LHCN-M2 (cell line): ENCODE measurements at regions not wholly inside any gene's neighbourhood (a gene's known extent, or its start where the extent isn't known, plus 50 kb on each side); places are given as distances from the start of the nearest gene placed in this dataset.
"Not testable (repeated sequence)": the region's sequence is repeated elsewhere in the genome, so short reads cannot be mapped to it uniquely, and the experiment has no call there.

ENCODE experiments used
- DNase-seq: peaks from one replicate; pipeline ENCODE4 v3.0.0-alpha.2; 2012; ENCODE audit warnings: low read depth

GRCh38 chr15:22519213-22519612, 60.5 kb downstream of the GOLGA6L22 start:
- DNase-seq, result not testable (repeated sequence)

- DNase-seq, result not testable (repeated sequence)
Measured at GRCh38 chr15:22526537-22526936, 67.8 kb downstream of the GOLGA6L22 start.

DNA sequence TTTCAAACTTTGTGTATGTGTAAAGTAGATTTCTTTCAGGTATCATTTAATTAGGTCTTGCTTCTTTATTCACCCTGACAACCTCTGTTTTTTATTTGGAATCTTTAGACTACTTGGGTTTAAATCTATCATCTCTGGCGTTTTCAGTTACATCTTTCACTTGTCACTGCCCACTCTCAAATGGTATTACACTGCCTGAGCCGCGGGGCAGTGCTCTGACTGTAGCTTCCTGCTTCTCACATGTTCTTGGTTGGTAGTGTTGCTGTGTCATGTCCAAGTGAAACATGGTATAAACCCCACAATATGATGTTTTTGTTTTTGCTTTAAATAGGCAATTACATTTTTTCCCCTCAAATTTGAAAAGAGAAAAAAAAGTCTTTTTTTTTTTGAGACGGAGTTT, 68.3 kb downstream of the GOLGA6L22 start:
- not testable (repeated sequence) for DNase-seq

GRCh38 chr15:22529200-22529599, 70.5 kb downstream of the GOLGA6L22 start:
- not testable (repeated sequence) for DNase-seq

GRCh38 chr15:22559701-22560100, 101.0 kb downstream of the GOLGA6L22 start:
- not testable (repeated sequence) for DNase-seq

- DNase-seq, result not testable (repeated sequence)
Measured at GRCh38 chr15:22561716-22562115, 103.0 kb downstream of the GOLGA6L22 start.

DNA sequence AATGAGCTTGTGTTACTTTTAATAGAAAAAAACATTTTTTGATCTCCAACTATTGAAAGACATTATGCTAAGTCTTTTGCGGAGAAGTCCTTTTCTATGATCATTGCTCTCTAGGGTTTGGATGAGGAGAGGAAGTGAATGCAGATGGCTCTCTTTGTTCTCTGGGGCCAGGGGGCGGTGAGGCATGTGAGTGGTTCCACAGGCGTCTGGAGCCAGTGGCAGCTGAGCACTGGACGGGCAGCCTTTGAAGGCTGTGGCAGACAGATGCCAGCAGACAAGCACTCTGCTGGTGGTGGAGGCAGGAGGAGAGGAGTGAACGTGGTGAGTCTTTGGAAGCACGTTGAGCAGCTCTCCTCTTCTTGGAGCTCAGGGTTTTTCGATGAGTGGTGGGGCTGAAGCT, 107.8 kb downstream of the GOLGA6L22 start:
- not testable (repeated sequence) for DNase-seq

DNA sequence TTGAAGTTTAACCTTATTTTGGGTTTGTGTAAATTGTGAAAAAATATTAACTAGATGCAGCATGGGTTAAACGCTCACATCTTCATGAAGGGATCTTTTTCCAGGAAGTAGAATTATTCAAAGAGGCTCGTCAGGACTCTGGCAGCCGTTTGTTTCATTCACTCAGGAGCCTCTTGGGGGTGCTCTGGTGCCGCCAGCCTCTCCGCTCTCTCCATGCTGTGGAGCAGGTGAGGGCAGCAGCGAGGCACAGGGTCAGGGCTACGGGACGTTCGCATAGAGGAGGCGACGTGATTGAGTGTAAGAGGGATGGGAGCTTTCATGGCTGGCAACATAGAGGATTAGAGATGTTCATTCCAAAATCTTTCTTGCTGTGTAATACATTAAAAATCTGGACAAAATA, 110.8 kb downstream of the GOLGA6L22 start:
- DNase-seq, result not testable (repeated sequence)

DNA sequence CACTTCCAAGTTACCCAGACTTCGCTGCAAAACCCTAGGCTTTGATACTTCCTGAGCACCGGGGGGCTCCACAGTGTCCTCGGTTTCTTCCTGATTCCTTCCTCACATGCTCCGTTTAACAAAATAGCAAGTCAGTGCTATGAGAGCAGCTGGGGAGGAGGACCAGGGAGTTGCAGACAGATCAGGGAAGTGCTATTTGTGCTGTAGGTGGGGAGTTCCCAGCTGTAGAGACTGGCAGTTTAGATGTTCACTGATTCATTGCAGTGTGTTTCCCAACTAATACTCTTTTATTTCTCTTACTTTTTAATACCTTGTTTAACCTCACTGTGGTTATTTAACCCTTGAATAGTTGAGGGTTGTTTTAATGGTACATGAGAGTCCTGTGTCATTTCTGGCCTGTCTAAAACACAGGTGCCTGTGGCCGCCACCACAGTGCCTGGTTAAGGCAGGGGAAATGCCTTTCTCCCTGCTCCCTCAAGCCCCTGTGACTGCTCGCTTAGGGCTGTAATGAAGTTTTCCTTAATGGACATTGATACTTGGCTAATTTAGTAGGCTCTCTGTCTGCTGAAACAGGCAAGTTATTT, 113.5 kb downstream of the GOLGA6L22 start:
- DNase-seq, result not testable (repeated sequence)

DNA sequence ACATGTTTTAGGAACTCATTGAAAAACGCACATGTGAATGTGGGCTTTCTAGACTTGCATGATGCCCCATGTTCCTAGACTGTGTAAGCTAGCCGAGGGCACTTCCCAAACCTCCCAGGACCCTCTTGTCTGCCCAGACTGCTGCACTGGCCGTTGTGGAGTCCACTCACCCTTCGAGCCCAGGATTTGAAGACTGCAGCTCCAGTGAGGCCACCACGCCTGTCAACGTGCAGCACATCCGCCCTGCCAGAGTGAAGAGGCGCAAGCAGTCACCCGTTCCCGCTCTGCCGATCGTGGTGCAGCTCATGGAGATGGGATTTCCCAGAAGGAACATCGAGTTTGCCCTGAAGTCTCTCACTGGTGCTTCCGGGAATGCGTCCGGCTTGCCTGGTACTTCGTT, 114.1 kb downstream of the GOLGA6L22 start:
- DNase-seq, result not testable (repeated sequence)

DNA sequence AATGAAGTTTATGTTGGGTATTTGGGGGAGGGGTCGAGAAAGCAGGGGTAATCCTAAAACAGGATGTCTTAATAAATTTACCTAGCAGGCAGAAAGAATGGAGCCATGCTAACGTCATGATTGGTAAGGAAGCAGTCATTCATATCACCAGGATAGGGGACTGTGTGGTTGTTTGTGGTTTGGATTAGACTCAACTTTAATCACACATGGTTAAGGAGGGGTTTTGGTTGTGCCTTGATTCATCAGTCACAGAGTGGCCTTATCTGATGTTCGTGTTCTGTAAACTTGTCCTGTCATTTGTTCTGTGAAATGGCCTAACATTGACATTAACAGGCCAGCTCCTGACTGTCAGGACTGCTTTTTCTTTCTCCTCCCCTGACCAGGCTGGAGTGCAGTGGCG, 119.1 kb downstream of the GOLGA6L22 start:
- DNase-seq, result not testable (repeated sequence)

GRCh38 chr15:22579213-22579612, 120.5 kb downstream of the GOLGA6L22 start:
- not testable (repeated sequence) for DNase-seq

DNA sequence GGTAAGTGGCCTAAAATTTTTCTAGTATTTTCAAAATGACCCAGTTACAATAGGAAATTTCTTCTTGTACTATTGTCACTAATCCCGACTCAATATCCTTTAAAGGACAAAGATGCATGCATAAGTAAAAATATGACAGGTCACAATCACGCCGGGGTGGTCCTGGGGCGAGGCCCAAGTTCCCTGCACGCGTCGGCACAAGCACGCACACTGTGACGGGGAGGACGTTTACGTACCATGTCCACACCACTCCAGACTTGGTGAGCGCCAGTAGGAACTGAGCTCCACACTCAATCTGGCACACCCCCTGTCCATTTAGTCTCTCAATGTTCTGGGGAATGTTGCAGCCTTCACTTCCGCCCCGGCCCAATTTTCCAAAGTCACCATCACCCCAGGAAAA, 128.7 kb downstream of the GOLGA6L22 start:
- not testable (repeated sequence) for DNase-seq

DNA sequence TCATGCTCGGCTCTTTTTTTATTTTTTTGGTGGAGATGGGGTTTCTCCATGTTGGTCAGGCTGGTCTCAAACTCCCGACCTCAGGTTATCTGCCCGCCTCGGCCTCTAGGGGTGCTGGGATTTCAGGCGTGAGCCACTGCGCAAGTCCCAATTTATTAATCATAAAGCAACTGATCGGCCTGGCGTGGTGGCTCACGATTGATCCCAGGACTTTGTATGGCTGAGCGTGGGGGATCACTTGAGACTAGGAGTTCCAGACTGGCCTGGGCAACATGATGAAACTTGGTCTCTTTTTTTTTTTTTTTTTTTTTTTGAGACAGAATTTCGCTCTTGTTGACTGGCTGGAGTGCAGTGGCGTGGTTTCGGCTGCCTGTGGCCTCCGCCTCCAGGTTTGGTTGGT, 139.8 kb downstream of the GOLGA6L22 start:
- DNase-seq, result not testable (repeated sequence)

GRCh38 chr15:22599526-22600320, 141.0 kb downstream of the GOLGA6L22 start:
- DNase-seq, result not testable (repeated sequence)

DNA sequence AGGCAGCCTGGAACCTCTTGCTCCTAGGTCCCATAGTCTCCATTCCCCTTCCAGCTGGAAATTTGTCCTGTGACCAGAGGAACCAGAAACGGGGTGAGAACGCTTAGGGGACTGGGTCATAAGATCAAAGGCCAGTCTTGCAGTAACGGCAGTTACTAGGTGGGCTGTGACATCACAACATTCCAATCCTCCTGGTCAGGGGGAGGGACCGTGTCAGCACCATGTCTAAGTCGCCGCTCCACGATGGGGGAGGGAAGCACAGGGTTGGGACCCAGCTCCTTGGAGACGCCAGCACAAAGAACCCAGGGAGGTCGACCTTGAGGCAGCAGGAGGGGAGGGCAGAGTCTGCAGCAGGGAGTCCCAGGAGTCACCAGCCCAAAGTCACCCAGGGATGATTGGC, 158.3 kb downstream of the GOLGA6L22 start:
- not testable (repeated sequence) for DNase-seq

- DNase-seq, result not testable (repeated sequence)
Measured at GRCh38 chr15:22631789-22632188, 154.7 kb upstream of the NIPA1 start.

DNA sequence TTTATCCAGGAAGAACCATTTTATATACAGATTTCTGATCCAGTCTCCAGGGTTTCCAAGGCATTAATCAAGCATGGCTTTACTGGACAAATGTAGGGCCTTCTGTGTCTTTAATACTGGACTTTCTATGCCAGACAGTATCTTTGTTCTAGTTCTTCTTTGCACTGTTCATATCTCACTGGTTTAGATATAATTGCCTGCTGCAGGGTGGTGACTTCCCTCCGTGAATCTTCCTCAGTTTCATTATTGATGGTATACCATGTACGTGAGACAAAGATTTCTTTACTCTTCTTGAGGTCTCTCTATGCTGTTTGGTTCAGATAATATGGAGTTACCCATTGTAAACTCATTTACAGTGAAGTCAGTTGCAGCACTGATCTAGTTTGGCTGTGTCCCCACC, 146.5 kb upstream of the NIPA1 start:
- not testable (repeated sequence) for DNase-seq

DNA sequence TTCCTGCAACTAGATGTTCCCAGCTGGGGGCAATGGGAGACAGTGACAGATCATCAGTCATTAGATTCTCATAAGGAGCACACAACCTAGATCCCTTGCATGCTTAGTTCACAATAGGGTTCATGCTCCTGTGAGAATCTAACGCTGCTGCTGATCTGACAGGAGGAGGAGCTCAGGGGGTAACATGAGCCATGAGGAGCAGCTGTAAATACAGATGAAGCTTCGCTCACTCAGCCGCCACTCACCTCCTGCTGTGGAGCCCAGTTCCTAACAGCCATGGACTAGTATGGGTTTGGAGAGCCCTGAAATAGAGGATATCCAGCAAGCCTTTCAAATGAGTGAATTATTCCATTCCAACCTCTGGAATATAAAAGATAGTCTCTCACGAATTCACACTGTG, 137.0 kb upstream of the NIPA1 start:
- peak; percentile 59 for DNase-seq

DNA sequence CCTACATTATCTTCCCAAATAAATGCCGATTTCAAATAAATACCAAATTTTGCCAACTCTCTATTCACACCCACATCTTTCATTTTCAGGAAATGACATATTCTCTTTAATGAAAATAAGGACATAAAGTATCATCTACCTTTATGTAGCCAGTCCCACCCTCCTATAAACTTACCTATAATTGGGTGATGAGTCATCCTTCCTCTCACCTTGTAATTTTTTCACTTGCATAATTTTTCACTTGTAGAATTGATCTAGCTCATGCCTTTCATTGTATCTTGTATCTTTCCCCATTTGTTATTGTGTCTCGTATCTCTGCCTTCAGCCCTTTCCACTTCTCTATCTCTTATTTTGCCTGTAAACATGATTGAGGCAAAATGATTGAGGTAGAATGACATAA, 135.3 kb upstream of the NIPA1 start:
- not testable (repeated sequence) for DNase-seq

DNA sequence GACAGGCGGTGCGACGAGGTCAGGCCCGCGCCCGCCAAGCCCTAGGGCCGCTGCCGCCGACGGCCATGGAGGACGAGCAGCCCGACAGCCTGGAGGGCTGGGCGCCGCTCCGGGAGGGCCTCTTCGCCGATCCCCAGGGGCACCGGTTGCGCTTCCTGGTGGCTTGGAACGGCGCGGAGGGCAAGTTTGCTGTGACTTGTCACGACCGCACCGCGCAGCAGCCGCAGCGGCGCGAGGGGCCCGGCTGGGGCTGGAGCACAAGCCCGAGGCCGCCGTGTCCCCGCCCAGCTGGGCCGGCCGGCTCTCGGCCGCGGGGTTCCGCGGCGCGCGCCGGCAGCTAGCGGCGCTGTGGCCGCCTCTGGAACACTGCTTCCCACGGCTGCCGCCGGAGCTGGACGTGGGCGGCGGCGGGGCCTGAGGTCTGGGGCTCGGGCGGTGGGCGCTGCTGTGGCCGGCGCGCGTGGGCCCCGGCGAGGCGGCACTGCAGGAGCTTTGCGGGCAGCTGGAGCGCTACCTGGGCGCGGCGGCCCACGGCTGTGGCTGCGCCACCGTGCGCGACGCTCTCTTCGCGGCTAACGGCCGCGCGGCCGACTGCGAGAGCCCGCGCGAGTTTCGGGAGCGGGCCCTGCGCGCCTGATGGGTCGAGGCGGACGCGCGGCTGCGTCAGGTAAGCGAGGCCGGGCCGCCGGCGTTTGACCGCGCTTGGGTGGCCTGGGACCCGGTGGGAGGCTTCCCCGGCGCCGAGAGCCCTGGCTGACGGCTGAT, 122.0 kb upstream of the NIPA1 start:
- DNase-seq, result peak; percentile 13

- peak; percentile 21 for DNase-seq
Measured at GRCh38 chr15:22665059-22665702, 121.3 kb upstream of the NIPA1 start.
